ENCODE measurements at regions not wholly inside any gene's neighbourhood (a gene's known extent, or its start where the extent isn't known, plus 50 kb on each side); places are given as distances from the start of the nearest gene placed in this dataset.

GRCh38 chr3:6779140-6779539, 81.8 kb upstream of the GRM7 start:
- WGBS (ENCODE audit: missing lambda C conversion rate) = under 1% methylated on average over 6 of the region's 6 CpGs
- ChIA-PET CTCF (no interaction called here), POLR2A (no interaction called here)
- DNase-seq (ENCODE audit: low read depth in 1 of 2, low spot score in 1 of 2) = peak in 1 of 2 experiments; percentile 2
- Histone ChIP-seq H3K9me3 (no peaks in the 10 kb centered on the region), H3K27ac (no peak overlapping the region), H3K4me3 (no peak overlapping the region), H3K4me1 (no peaks in the 10 kb centered on the region), H3K4me2 (no peak overlapping the region)
- no peak for TF ChIP-seq RAD21 (conservative IDR thresholded peaks at IDR 0.05 in 1 of 2, IDR thresholded peaks at IDR 0.05 in 1 of 2)
- no peak for TF ChIP-seq PHF8 (IDR thresholded peaks at IDR 0.05; ENCODE audit: borderline replicate concordance, low read depth)
- TF ChIP-seq ELK1 (IDR thresholded peaks at IDR 0.05; ENCODE audit: low read depth, low read length) = no peak
- no peak for TF ChIP-seq ZC3H11A (IDR thresholded peaks at IDR 0.05)
- ATAC-seq = no peak
- no peak for FAIRE-seq

GRCh38 chr3:6781092-6781491, 79.8 kb upstream of the GRM7 start:
- ATAC-seq (no peak), DNase-seq (ENCODE audit: low read depth in 1 of 2, low spot score in 1 of 2) (no peak), FAIRE-seq (no peak)
- Histone ChIP-seq H3K9me3 (no peaks in the 10 kb centered on the region), H3K4me3 (no peak overlapping the region), H3K4me1 (no peaks in the 10 kb centered on the region), H3K27ac (no peak overlapping the region), H3K4me2 (no peak overlapping the region)
- POLR2A ChIA-PET = no interaction called here
- 2% methylated on average over 3 of the region's 3 CpGs for WGBS (ENCODE audit: missing lambda C conversion rate)
- TF ChIP-seq CHD4 (IDR thresholded peaks at IDR 0.05; ENCODE audit: borderline replicate concordance) = no peak
- TF ChIP-seq CBX8 (IDR thresholded peaks at IDR 0.05) = no peak
- no peak for TF ChIP-seq ELK1 (IDR thresholded peaks at IDR 0.05; ENCODE audit: low read depth, low read length)
- TF ChIP-seq BCL3 (IDR thresholded peaks at IDR 0.05) = no peak
- no peak for TF ChIP-seq PBX3 (IDR thresholded peaks at IDR 0.05)
- no peak for TF ChIP-seq NPAS2 (CRISPR knock-in tag; IDR thresholded peaks at IDR 0.05; ENCODE audit: borderline replicate concordance)
- TF ChIP-seq EP300 (IDR thresholded peaks at IDR 0.05) = no peak
- TF ChIP-seq POLR2AphosphoS2 (conservative IDR thresholded peaks at IDR 0.05; ENCODE audit: low read length) = no peak
- no peak for TF ChIP-seq E2F6 (IDR thresholded peaks at IDR 0.05; ENCODE audit: borderline replicate concordance, low read depth)
- no peak for TF ChIP-seq CTCF (IDR thresholded peaks at IDR 0.05)
- TF ChIP-seq CEBPB (IDR thresholded peaks at IDR 0.05) = no peak
- TF ChIP-seq GATA3 (IDR thresholded peaks at IDR 0.05; ENCODE audit: borderline replicate concordance) = no peak
- TF ChIP-seq RFX5 (IDR thresholded peaks at IDR 0.05) = no peak
- no peak for TF ChIP-seq TFCP2L1 (CRISPR knock-in tag; IDR thresholded peaks at IDR 0.05)
- CTCF ChIA-PET = interaction anchor here (0.6 kb wide), 1 partner anchor 16 kb away, joined by 4 read pairs; no protein-coding TSS in a partner anchor

All from A549 (cell line).